Mesodermal cell (in vitro differentiated cells): ENCODE measurements at regions not wholly inside any gene's neighbourhood (a gene's known extent, or its start where the extent isn't known, plus 50 kb on each side); places are given as distances from the start of the nearest gene placed in this dataset.
"Not testable (repeated sequence)": the region's sequence is repeated elsewhere in the genome, so short reads cannot be mapped to it uniquely, and the experiment has no call there.

Experiments
- H3K27ac ChIP-seq: 2 replicates; pipeline ENCODE4 v1.7.0; 2013; ENCODE audit warnings: mild to moderate bottlenecking, low read depth, low read length, moderate library complexity; ENCODE audit not compliant: severe bottlenecking
- H3K36me3 ChIP-seq: 2 replicates; pipeline ENCODE4 v1.7.1; 2013; ENCODE audit warnings: mild to moderate bottlenecking, low read length, moderate library complexity; ENCODE audit not compliant: control insufficient read depth, insufficient read depth
- H3K4me1 ChIP-seq: one replicate; pipeline ENCODE4 v1.7.1; 2013; ENCODE audit warnings: mild to moderate bottlenecking, low read length; ENCODE audit not compliant: insufficient read depth, control insufficient read depth, poor library complexity, severe bottlenecking
- H3K4me3 ChIP-seq: 2 replicates; pipeline ENCODE4 v1.7.0; 2013; ENCODE audit warnings: low read length, control low read depth, mild to moderate bottlenecking; ENCODE audit not compliant: insufficient read depth, poor library complexity, severe bottlenecking; ENCODE audit errors: extremely low read depth
- H3K9me3 ChIP-seq: 2 replicates; pipeline ENCODE4 v1.7.1; 2013; ENCODE audit warnings: mild to moderate bottlenecking, low read length, moderate library complexity; ENCODE audit not compliant: control insufficient read depth
- WGBS, 2 experiments: methylation state at CpG; one replicate each; pipeline ENCODE4 v1.1.5; 2013; ENCODE audit warnings: missing lambda C conversion rate in 2 of 2; ENCODE audit not compliant: insufficient coverage in 2 of 2; 5-methylcytosine and 5-hydroxymethylcytosine counted together

GRCh38 chr6:137309078-137309762 lies 90.0 kb upstream of the IFNGR1 start:
- Histone ChIP-seq H3K4me3 (no peak overlapping the region), H3K36me3 (no peaks in the 10 kb centered on the region), H3K9me3 (no peaks in the 10 kb centered on the region), H3K27ac (no peak overlapping the region), H3K4me1 (no peaks in the 10 kb centered on the region)
- 60 to 100% methylated on average over 1 to 4 of the region's 6 CpGs for WGBS, 2 experiments

GRCh38 chr6:137307163-137307854 lies 88.1 kb upstream of the IFNGR1 start:
- H3K9me3 ChIP-seq: no peaks in the 10 kb centered on the region
- H3K4me3 ChIP-seq: no peak overlapping the region
- no peak overlapping the region for H3K27ac ChIP-seq
- H3K36me3 ChIP-seq: no peaks in the 10 kb centered on the region
- WGBS, 2 experiments: 80% methylated on average over 1 of the region's 8 CpGs; no CpG with 5 or more reads in 1 of the 2 experiments
- H3K4me1 ChIP-seq: no peaks in the 10 kb centered on the region

GRCh38 chr6:137305691-137306090 lies 86.5 kb upstream of the IFNGR1 start:
- Histone ChIP-seq H3K27ac (no peak overlapping the region), H3K4me3 (no peak overlapping the region), H3K4me1 (peaks cover 3% of the 10 kb centered on the region), H3K36me3 (no peaks in the 10 kb centered on the region), H3K9me3 (no peaks in the 10 kb centered on the region)
- WGBS, 2 experiments: 100% methylated on average over 1 of the region's 2 CpGs; no CpG with 5 or more reads in 1 of the 2 experiments

- 95% methylated on average over 2 of the region's 4 CpGs; no CpG with 5 or more reads in 1 of the 2 experiments for WGBS, 2 experiments
- peaks cover 3% of the 10 kb centered on the region for H3K4me1 ChIP-seq
- H3K27ac ChIP-seq: no peak overlapping the region
- no peak overlapping the region for H3K4me3 ChIP-seq
- H3K9me3 ChIP-seq: no peaks in the 10 kb centered on the region
- H3K36me3 ChIP-seq: no peaks in the 10 kb centered on the region
Measured at GRCh38 chr6:137304020-137304780, 85.0 kb upstream of the IFNGR1 start.

- 80 to 83% methylated on average over 1 of the region's 2 CpGs for WGBS, 2 experiments
- H3K27ac ChIP-seq: no peak overlapping the region
- H3K4me1 ChIP-seq: peaks cover 3% of the 10 kb centered on the region
Measured at GRCh38 chr6:137303441-137303840, 84.3 kb upstream of the IFNGR1 start.

GRCh38 chr6:137299681-137300080 lies 80.5 kb upstream of the IFNGR1 start:
- H3K4me1 ChIP-seq: peaks cover 7% of the 10 kb centered on the region

More at GRCh38 chr6:137303441-137303840, 84.3 kb upstream of the IFNGR1 start:
- no peaks in the 10 kb centered on the region for H3K9me3 ChIP-seq
- H3K36me3 ChIP-seq: no peaks in the 10 kb centered on the region
- H3K4me3 ChIP-seq: no peak overlapping the region

GRCh38 chr6:137297887-137298286 lies 78.7 kb upstream of the IFNGR1 start:
- H3K9me3 ChIP-seq: no peaks in the 10 kb centered on the region
- no peaks in the 10 kb centered on the region for H3K36me3 ChIP-seq
- H3K27ac ChIP-seq: peak overlapping the region; percentile 72
- WGBS, 2 experiments: 10 to 11% methylated on average over 2 to 3 of the region's 5 CpGs
- H3K4me1 ChIP-seq: peaks cover 7% of the 10 kb centered on the region
- no peak overlapping the region for H3K4me3 ChIP-seq

More at GRCh38 chr6:137299681-137300080, 80.5 kb upstream of the IFNGR1 start:
- no peak overlapping the region for H3K27ac ChIP-seq
- no peaks in the 10 kb centered on the region for H3K36me3 ChIP-seq
- no peak overlapping the region for H3K4me3 ChIP-seq
- H3K9me3 ChIP-seq: no peaks in the 10 kb centered on the region
- 100% methylated on average over 1 of the region's 3 CpGs for WGBS, 2 experiments

- H3K4me1 ChIP-seq, H3K27ac ChIP-seq, H3K36me3 ChIP-seq, H3K4me3 ChIP-seq, H3K9me3 ChIP-seq: not testable (repeated sequence)
- 100% methylated on average over 1 to 2 of the region's 3 CpGs for WGBS, 2 experiments
Measured at GRCh38 chr6:137292326-137292725, 73.1 kb upstream of the IFNGR1 start.

- WGBS, 2 experiments: 88 to 100% methylated on average over 1 of the region's 3 CpGs
- no peaks in the 10 kb centered on the region for H3K4me1 ChIP-seq
- H3K27ac ChIP-seq: no peak overlapping the region
- H3K4me3 ChIP-seq: no peak overlapping the region
- H3K36me3 ChIP-seq: no peaks in the 10 kb centered on the region
- no peaks in the 10 kb centered on the region for H3K9me3 ChIP-seq
Measured at GRCh38 chr6:137291441-137291840, 72.3 kb upstream of the IFNGR1 start.

GRCh38 chr6:137290601-137291261 lies 71.5 kb upstream of the IFNGR1 start:
- H3K27ac ChIP-seq: no peak overlapping the region
- H3K4me3 ChIP-seq: no peak overlapping the region
- H3K36me3 ChIP-seq: no peaks in the 10 kb centered on the region
- no peaks in the 10 kb centered on the region for H3K9me3 ChIP-seq
- 73 to 83% methylated on average over 1 to 2 of the region's 5 CpGs for WGBS, 2 experiments
- H3K4me1 ChIP-seq: no peaks in the 10 kb centered on the region
